HCT116 (cell line): ENCODE measurements at regions not wholly inside any gene's neighbourhood (a gene's known extent, or its start where the extent isn't known, plus 50 kb on each side); places are given as distances from the start of the nearest gene placed in this dataset.

Experiments used
- ATAC-seq: fragments of 200-7000 bp; cut with Tn5 transposase; 2 replicates; pipeline ENCODE4 v1.9.1; 2020; ENCODE audit warnings: mild to moderate bottlenecking, moderate library complexity
- BruUV-seq: library from RNA; stranded (reverse); fragments of 400-500 nt; replicated peaks from 2 replicates; lab custom pipeline; 2021; lab: Mats Ljungman, UMichigan
- CTCF ChIA-PET: fragments of 300-600 bp; sonication (Branson Sonifier 250); formaldehyde crosslinking; loops from one replicate; lab custom pipeline; 2021; ENCODE audit warnings: antibody characterized with exemption; lab: Charles Lee
- POLR2A ChIA-PET: fragments of 300-600, 350-600 bp; sonication (Branson Sonifier 250); formaldehyde crosslinking; loops from one replicate; lab custom pipeline; 2021; ENCODE audit warnings: antibody characterized with exemption; lab: Charles Lee
- RAD21 ChIA-PET, 2 experiments: fragments of 300-600 bp; sonication (Branson Sonifier 250); formaldehyde crosslinking; loops; one replicate each; lab custom pipeline; 2023; ENCODE audit warnings: low total read pairs in 2 of 2; ENCODE audit not compliant: uncharacterized antibody in 2 of 2, unreplicated experiment in 2 of 2, low non-redundant PET in 1 of 2; lab: Charles Lee
- DNase-seq: peaks from one replicate; pipeline ENCODE4 v3.0.0-alpha.2; 2010; ENCODE audit warnings: low read depth, low spot score
- H2AFZ ChIP-seq: fragments of 200-600 bp; shearing (Covaris generic), sonication (generic); 2 replicates; pipeline ENCODE4 v1.6.1; 2017; ENCODE audit warnings: low read depth, mixed run types, mixed read lengths, antibody characterized with exemption, low read length; ENCODE audit not compliant: poor library complexity, severe bottlenecking
- H3K27ac ChIP-seq: 2 replicates; pipeline ENCODE4 v1.5.1; 2012; ENCODE audit warnings: low read depth, low read length
- H3K27me3 ChIP-seq: fragments of 200-600 bp; sonication (generic); 2 replicates; pipeline ENCODE4 v1.6.1; 2016; ENCODE audit warnings: mixed run types, low read length, mixed read lengths; ENCODE audit not compliant: insufficient read depth
- H3K36me3 ChIP-seq, 2 experiments: fragments of 200-500 bp in 1 of 2; fragments of 200-600 bp in 1 of 2; sonication (Bioruptor generic) in 1 of 2; sonication (generic) in 1 of 2; 2 replicates each; pipeline versions ENCODE4 v1.5.1 to v1.6.1; 2014 to 2016; ENCODE audit warnings: low read length in 2 of 2, inconsistent platforms in 1 of 2, mixed read lengths in 1 of 2, mixed run types in 1 of 2; ENCODE audit not compliant: insufficient read depth in 2 of 2, control insufficient read depth in 1 of 2
- H3K4me1 ChIP-seq, 2 experiments: fragments of 200-600 bp in 1 of 2; sonication (generic) in 1 of 2; 2 replicates each; pipeline versions ENCODE4 v1.5.1 to v1.6.1; 2012 to 2017; ENCODE audit warnings: low read length in 2 of 2, inconsistent platforms in 1 of 2, mild to moderate bottlenecking in 1 of 2, mixed read lengths in 1 of 2, mixed run types in 1 of 2, moderate library complexity in 1 of 2; ENCODE audit not compliant: insufficient read depth in 2 of 2, control insufficient read depth in 1 of 2
- H3K4me2 ChIP-seq: fragments of 200-600 bp; sonication (generic); 2 replicates; pipeline ENCODE4 v1.6.1; 2017; ENCODE audit warnings: mixed run types, low read length, mixed read lengths
- H3K4me3 ChIP-seq, 2 experiments: fragments of 200-600 bp in 1 of 2; sonication (generic) in 1 of 2; replicated peaks in 1 of 2; 2 replicates each; pipeline ENCODE4 v1.5.1; 2011 to 2016; ENCODE audit warnings: low read length in 2 of 2, control low read depth in 1 of 2, low read depth in 1 of 2, mild to moderate bottlenecking in 1 of 2, mixed read lengths in 1 of 2, mixed run types in 1 of 2
- H3K79me2 ChIP-seq: fragments of 200-600 bp; sonication (generic); 2 replicates; pipeline ENCODE4 v1.6.1; 2017; ENCODE audit warnings: mild to moderate bottlenecking, mixed run types, low read length, moderate library complexity, mixed read lengths; ENCODE audit not compliant: insufficient read depth
- H3K9ac ChIP-seq: fragments of 200-600 bp; sonication (generic); 2 replicates; pipeline ENCODE4 v1.6.1; 2016; ENCODE audit warnings: low read length, mixed read lengths
- H3K9me2 ChIP-seq: fragments of 200-600 bp; sonication (generic), shearing (Covaris generic); 2 replicates; pipeline ENCODE4 v1.6.1; 2017; ENCODE audit warnings: mixed run types, mild to moderate bottlenecking, moderate library complexity; ENCODE audit not compliant: insufficient read depth
- H3K9me3 ChIP-seq, 2 experiments: fragments of 200-500 bp in 1 of 2; fragments of 200-600 bp in 1 of 2; sonication (Bioruptor generic) in 1 of 2; sonication (generic) in 1 of 2; 2 replicates each; pipeline ENCODE4 v1.6.1; 2014 to 2017; ENCODE audit warnings: low read length in 2 of 2, mixed read lengths in 2 of 2, inconsistent platforms in 1 of 2, low read depth in 1 of 2, mild to moderate bottlenecking in 1 of 2, mixed run types in 1 of 2, moderate library complexity in 1 of 2; ENCODE audit not compliant: control insufficient read depth in 1 of 2, insufficient read depth in 1 of 2
- H4K20me1 ChIP-seq: fragments of 200-600 bp; sonication (generic), shearing (Covaris generic); 2 replicates; pipeline ENCODE4 v1.6.1; 2017; ENCODE audit warnings: mixed run types, mild to moderate bottlenecking, moderate library complexity; ENCODE audit not compliant: insufficient read depth
- CBX3 ChIP-seq: IDR thresholded peaks from 2 replicates; pipeline ENCODE4 v1.6.1; 2012; ENCODE audit warnings: low read depth
- EGR1 ChIP-seq: IDR thresholded peaks from 2 replicates; pipeline ENCODE4 v1.6.1; 2012; ENCODE audit warnings: low read depth
- ELF1 ChIP-seq: IDR thresholded peaks from 2 replicates; pipeline ENCODE4 v1.6.1; 2012; ENCODE audit warnings: low read depth, borderline replicate concordance
- EZH2 ChIP-seq: fragments of 200-600 bp; sonication (generic); IDR thresholded peaks from 2 replicates; pipeline ENCODE4 v1.6.1; 2017; ENCODE audit warnings: antibody characterized with exemption, mixed run types
- EZH2phosphoT487 ChIP-seq: fragments of 200-600 bp; IDR thresholded peaks from 2 replicates; pipeline ENCODE4 v1.6.1; 2018; ENCODE audit warnings: antibody characterized with exemption, borderline replicate concordance
- JUND ChIP-seq: IDR thresholded peaks from 2 replicates; pipeline ENCODE4 v1.6.1; 2012
- MAX ChIP-seq: IDR thresholded peaks from 2 replicates; pipeline ENCODE4 v1.6.1; 2012
- POLR2A ChIP-seq: IDR thresholded peaks from 2 replicates; pipeline ENCODE4 v1.7.0; 2011; ENCODE audit warnings: borderline replicate concordance; ENCODE audit not compliant: insufficient read depth, insufficient read length; ENCODE audit errors: extremely low read depth
- POLR2AphosphoS5 ChIP-seq: IDR thresholded peaks from 2 replicates; pipeline ENCODE4 v1.6.1; 2011; ENCODE audit warnings: mild to moderate bottlenecking, low read depth, low read length, moderate library complexity
- RAD21 ChIP-seq: IDR thresholded peaks from 2 replicates; pipeline ENCODE4 v1.6.1; 2012; ENCODE audit warnings: low read depth, mild to moderate bottlenecking
- SIN3A ChIP-seq: IDR thresholded peaks from 2 replicates; pipeline ENCODE4 v1.6.1; 2012; ENCODE audit warnings: low read depth
- SP1 ChIP-seq: IDR thresholded peaks from 2 replicates; pipeline ENCODE4 v1.6.1; 2012; ENCODE audit warnings: low read depth
- SRF ChIP-seq: IDR thresholded peaks from 2 replicates; pipeline ENCODE4 v1.6.1; 2012; ENCODE audit warnings: low read depth
- TCF7L2 ChIP-seq: IDR thresholded peaks from 2 replicates; pipeline ENCODE4 v1.7.0; 2011; ENCODE audit warnings: borderline replicate concordance, inconsistent platforms; ENCODE audit not compliant: insufficient read depth, insufficient read length; ENCODE audit errors: extremely low read depth
- YY1 ChIP-seq: IDR thresholded peaks from 2 replicates; pipeline ENCODE4 v1.6.1; 2011; ENCODE audit warnings: low read length, low read depth, moderate library complexity, mild to moderate bottlenecking; ENCODE audit not compliant: insufficient replicate concordance; ENCODE audit errors: extremely low read depth
- ZNF274 ChIP-seq: fragments of 200-500 bp; sonication (Bioruptor generic); IDR thresholded peaks from 2 replicates; pipeline ENCODE4 v1.6.1; 2014; ENCODE audit warnings: mild to moderate bottlenecking, low read depth, low read length, inconsistent platforms
- intact Hi-C: fragments of 100-400 bp; cut with micrococcal nuclease; formaldehyde crosslinking; loops from 2 replicates; pipeline ENCODE4 v1.10.0; 2022
- TF ChIP-seq, protein P1 (sequence below): IDR thresholded peaks from 2 replicates; pipeline ENCODE4 v1.6.1; 2012

GRCh38 chr18:68215931-68216330 lies 499.0 kb downstream of the TMX3 start:
- no peaks in the 10 kb centered on the region for H3K4me1 ChIP-seq
- BruUV-seq = no TSS peak
- no peak for TF ChIP-seq YY1
- no peak for TF ChIP-seq RAD21
- no peak for TF ChIP-seq ELF1
- TF ChIP-seq, all 23 proteins: peak for 0
- ChIA-PET RAD21 (no interaction called here), CTCF (no interaction called here), POLR2A (no interaction called here)
- no peak overlapping the region for H2AFZ ChIP-seq
- no peak overlapping the region for H3K27ac ChIP-seq
- no peak for ATAC-seq
- no peaks in the 10 kb centered on the region for H3K27me3 ChIP-seq
- no peak overlapping the region for H3K4me2 ChIP-seq
- H3K4me3 ChIP-seq = no peak overlapping the region
- DNase-seq = no peak
- H4K20me1 ChIP-seq = no peaks in the 10 kb centered on the region
- no peak overlapping the region for H3K9ac ChIP-seq
- intact Hi-C loops = no loop called here
- H3K9me3 ChIP-seq = peaks cover 10 to 19% of the 10 kb centered on the region in 2 experiments; a peak in 2 of 4 replicates
- H3K9me2 ChIP-seq = no peaks in the 10 kb centered on the region
- no peaks in the 10 kb centered on the region for H3K36me3 ChIP-seq
- no peaks in the 10 kb centered on the region for H3K79me2 ChIP-seq

DNA sequence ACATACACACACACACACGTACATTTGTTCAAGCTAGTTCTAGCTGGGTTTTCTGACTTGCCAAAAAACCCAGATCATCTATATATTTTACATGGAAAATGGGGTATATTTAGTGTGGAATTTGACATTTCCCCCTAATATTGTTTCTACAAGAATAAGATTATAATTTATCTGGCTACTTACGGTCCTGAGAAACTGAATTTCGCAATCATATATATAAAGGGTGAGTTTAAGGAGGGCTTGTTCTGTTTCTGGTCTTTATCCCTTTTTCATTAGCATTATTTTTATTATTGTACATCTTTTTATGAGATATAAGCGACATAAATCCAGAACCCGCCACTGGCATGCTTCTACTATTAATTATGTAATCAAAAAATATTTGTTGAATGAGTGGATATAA lies 528.9 kb downstream of the TMX3 start:
- H3K9me2 ChIP-seq = no peaks in the 10 kb centered on the region
- peaks cover 3 to 9% of the 10 kb centered on the region in 2 experiments; a peak in 3 of 4 replicates for H3K9me3 ChIP-seq
- no peaks in the 10 kb centered on the region for H3K4me1 ChIP-seq
- no peak overlapping the region for H3K9ac ChIP-seq
- H4K20me1 ChIP-seq = no peaks in the 10 kb centered on the region
- H3K79me2 ChIP-seq = no peaks in the 10 kb centered on the region
- no peak overlapping the region for H3K27ac ChIP-seq
- no TSS peak for BruUV-seq
- RAD21 ChIA-PET = no interaction called here
- intact Hi-C loops = no loop called here
- no peak for TF ChIP-seq EZH2
- no peak for TF ChIP-seq JUND
- TF ChIP-seq, protein P1, sequence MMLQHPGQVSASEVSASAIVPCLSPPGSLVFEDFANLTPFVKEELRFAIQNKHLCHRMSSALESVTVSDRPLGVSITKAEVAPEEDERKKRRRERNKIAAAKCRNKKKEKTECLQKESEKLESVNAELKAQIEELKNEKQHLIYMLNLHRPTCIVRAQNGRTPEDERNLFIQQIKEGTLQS = no peak
- no peak for TF ChIP-seq TCF7L2
- no peak for TF ChIP-seq POLR2A
- no peak for TF ChIP-seq RAD21
- TF ChIP-seq EGR1 = no peak
- no peak for TF ChIP-seq SIN3A
- TF ChIP-seq ZNF274 = no peak
- no peak for TF ChIP-seq POLR2AphosphoS5
- TF ChIP-seq SRF = no peak
- TF ChIP-seq SP1 = no peak
- TF ChIP-seq EZH2phosphoT487 = no peak
- no peak for TF ChIP-seq CBX3
- no peak for TF ChIP-seq YY1
- no peak for TF ChIP-seq MAX
- TF ChIP-seq, all 23 proteins: peak for 0
- DNase-seq (no peak), ATAC-seq (no peak)
- no peak overlapping the region for H3K4me3 ChIP-seq
- H3K36me3 ChIP-seq = no peaks in the 10 kb centered on the region
- H3K4me2 ChIP-seq = no peak overlapping the region
- H2AFZ ChIP-seq = no peak overlapping the region
- CTCF ChIA-PET = no interaction called here
- H3K27me3 ChIP-seq = no peaks in the 10 kb centered on the region
- POLR2A ChIA-PET = no interaction called here
